ENCODE measurements at regions not wholly inside any gene's neighbourhood (a gene's known extent, or its start where the extent isn't known, plus 50 kb on each side); places are given as distances from the start of the nearest gene placed in this dataset.

- POLR2A ChIA-PET: no interaction called here
Observed at GRCh38 chr2:118584877-118585276, 262.6 kb downstream of the EN1 start.

GRCh38 chr2:118584062-118584749 lies 263.2 kb downstream of the EN1 start:
- Histone ChIP-seq H3K9me2 (no peaks in the 10 kb centered on the region), H3K4me1 (ENCODE audit: control insufficient read depth in 1 of 2, insufficient read depth in 2 of 2, low read depth in 1 of 2, low read length in 1 of 2) (no peaks in the 10 kb centered on the region), H3F3A (replicated peaks; ENCODE audit: insufficient read depth) (no peaks in the 10 kb centered on the region), H3K4me2 (no peak overlapping the region), H3K4me3 (ENCODE audit: low read depth in 2 of 2, low read length in 1 of 2) (no peak overlapping the region), H3K79me2 (ENCODE audit: insufficient read depth) (no peaks in the 10 kb centered on the region), H2AFZ (ENCODE audit: low read depth) (no peak overlapping the region), H3K36me3 (replicated peaks in 1 of 2; ENCODE audit: control insufficient read depth in 1 of 2, insufficient read depth in 2 of 2, low read length in 1 of 2) (no peaks in the 10 kb centered on the region), H3K27me3 (ENCODE audit: insufficient read depth) (no peaks in the 10 kb centered on the region), H3K9me3 (no peaks in the 10 kb centered on the region), H4K20me1 (ENCODE audit: insufficient read depth) (no peaks in the 10 kb centered on the region), H3K9ac (no peak overlapping the region), H3K27ac (ENCODE audit: low read depth in 2 of 2, low read length in 1 of 2) (no peak overlapping the region)
- 28% methylated on average over 4 of the region's 4 CpGs for WGBS (ENCODE audit: low lambda C conversion rate)
- CTCF ChIA-PET: no interaction called here
- no peak for DNase-seq
- POLR2A ChIA-PET: no interaction called here
- no peak for TF ChIP-seq ZBTB33 (IDR thresholded peaks at IDR 0.05; ENCODE audit: borderline replicate concordance, low read depth)
- TF ChIP-seq, protein P1, sequence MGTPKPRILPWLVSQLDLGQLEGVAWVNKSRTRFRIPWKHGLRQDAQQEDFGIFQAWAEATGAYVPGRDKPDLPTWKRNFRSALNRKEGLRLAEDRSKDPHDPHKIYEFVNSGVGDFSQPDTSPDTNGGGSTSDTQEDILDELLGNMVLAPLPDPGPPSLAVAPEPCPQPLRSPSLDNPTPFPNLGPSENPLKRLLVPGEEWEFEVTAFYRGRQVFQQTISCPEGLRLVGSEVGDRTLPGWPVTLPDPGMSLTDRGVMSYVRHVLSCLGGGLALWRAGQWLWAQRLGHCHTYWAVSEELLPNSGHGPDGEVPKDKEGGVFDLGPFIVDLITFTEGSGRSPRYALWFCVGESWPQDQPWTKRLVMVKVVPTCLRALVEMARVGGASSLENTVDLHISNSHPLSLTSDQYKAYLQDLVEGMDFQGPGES (IDR thresholded peaks at IDR 0.05; ENCODE audit: low read depth, low read length): no peak
- no peak for TF ChIP-seq PBX3 (IDR thresholded peaks at IDR 0.05)
- TF ChIP-seq TCF12 (IDR thresholded peaks at IDR 0.05): no peak
- TF ChIP-seq NFIC (IDR thresholded peaks at IDR 0.05; ENCODE audit: borderline replicate concordance): no peak
- TF ChIP-seq MXI1 (IDR thresholded peaks at IDR 0.05; ENCODE audit: low read depth, low read length): no peak
- TF ChIP-seq NRF1 (IDR thresholded peaks at IDR 0.05; ENCODE audit: low read depth, low read length): no peak
- TF ChIP-seq USF2 (IDR thresholded peaks at IDR 0.05; ENCODE audit: borderline replicate concordance, low read depth, low read length): no peak
- no peak for TF ChIP-seq FOXJ3 (CRISPR knock-in tag; IDR thresholded peaks at IDR 0.05)

More at GRCh38 chr2:118584877-118585276, 262.6 kb downstream of the EN1 start:
- no peaks in the 10 kb centered on the region for H3K36me3 ChIP-seq (replicated peaks in 1 of 2; ENCODE audit: control insufficient read depth in 1 of 2, insufficient read depth in 2 of 2, low read length in 1 of 2)
- H3K9ac ChIP-seq: no peak overlapping the region
- no peak overlapping the region for H3K4me3 ChIP-seq (ENCODE audit: low read depth in 2 of 2, low read length in 1 of 2)
- no peaks in the 10 kb centered on the region for H3K4me1 ChIP-seq (ENCODE audit: control insufficient read depth in 1 of 2, insufficient read depth in 2 of 2, low read depth in 1 of 2, low read length in 1 of 2)
- H3K9me2 ChIP-seq: no peaks in the 10 kb centered on the region
- TF ChIP-seq USF2 (IDR thresholded peaks at IDR 0.05; ENCODE audit: borderline replicate concordance, low read depth, low read length) (no peak), FOSL2 (IDR thresholded peaks at IDR 0.05; ENCODE audit: borderline replicate concordance, low read depth) (no peak), NFIC (IDR thresholded peaks at IDR 0.05; ENCODE audit: borderline replicate concordance) (no peak), SIN3A (IDR thresholded peaks at IDR 0.05; ENCODE audit: borderline replicate concordance, low read depth, low read length) (no peak), TAF1 (IDR thresholded peaks at IDR 0.05; ENCODE audit: borderline replicate concordance, low read depth, low read length) (no peak), MXI1 (IDR thresholded peaks at IDR 0.05; ENCODE audit: low read depth, low read length) (no peak), CHD2 (IDR thresholded peaks at IDR 0.05; ENCODE audit: low read length, partially characterized antibody) (no peak), NRF1 (IDR thresholded peaks at IDR 0.05; ENCODE audit: low read depth, low read length) (no peak)
- TF ChIP-seq, protein P2, sequence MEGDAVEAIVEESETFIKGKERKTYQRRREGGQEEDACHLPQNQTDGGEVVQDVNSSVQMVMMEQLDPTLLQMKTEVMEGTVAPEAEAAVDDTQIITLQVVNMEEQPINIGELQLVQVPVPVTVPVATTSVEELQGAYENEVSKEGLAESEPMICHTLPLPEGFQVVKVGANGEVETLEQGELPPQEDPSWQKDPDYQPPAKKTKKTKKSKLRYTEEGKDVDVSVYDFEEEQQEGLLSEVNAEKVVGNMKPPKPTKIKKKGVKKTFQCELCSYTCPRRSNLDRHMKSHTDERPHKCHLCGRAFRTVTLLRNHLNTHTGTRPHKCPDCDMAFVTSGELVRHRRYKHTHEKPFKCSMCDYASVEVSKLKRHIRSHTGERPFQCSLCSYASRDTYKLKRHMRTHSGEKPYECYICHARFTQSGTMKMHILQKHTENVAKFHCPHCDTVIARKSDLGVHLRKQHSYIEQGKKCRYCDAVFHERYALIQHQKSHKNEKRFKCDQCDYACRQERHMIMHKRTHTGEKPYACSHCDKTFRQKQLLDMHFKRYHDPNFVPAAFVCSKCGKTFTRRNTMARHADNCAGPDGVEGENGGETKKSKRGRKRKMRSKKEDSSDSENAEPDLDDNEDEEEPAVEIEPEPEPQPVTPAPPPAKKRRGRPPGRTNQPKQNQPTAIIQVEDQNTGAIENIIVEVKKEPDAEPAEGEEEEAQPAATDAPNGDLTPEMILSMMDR (IDR thresholded peaks at IDR 0.05): no peak
- TF ChIP-seq, protein P3, sequence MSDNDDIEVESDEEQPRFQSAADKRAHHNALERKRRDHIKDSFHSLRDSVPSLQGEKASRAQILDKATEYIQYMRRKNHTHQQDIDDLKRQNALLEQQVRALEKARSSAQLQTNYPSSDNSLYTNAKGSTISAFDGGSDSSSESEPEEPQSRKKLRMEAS (IDR thresholded peaks at IDR 0.05; ENCODE audit: low read depth): no peak
- no peaks in the 10 kb centered on the region for H3F3A ChIP-seq (replicated peaks; ENCODE audit: insufficient read depth)
- CTCF ChIA-PET: no interaction called here
- H3K79me2 ChIP-seq (ENCODE audit: insufficient read depth): no peaks in the 10 kb centered on the region
- no peak overlapping the region for H2AFZ ChIP-seq (ENCODE audit: low read depth)
- H4K20me1 ChIP-seq (ENCODE audit: insufficient read depth): no peaks in the 10 kb centered on the region
- H3K9me3 ChIP-seq: no peaks in the 10 kb centered on the region
- DNase-seq: no peak
- H3K27me3 ChIP-seq (ENCODE audit: insufficient read depth): no peaks in the 10 kb centered on the region
- no peak overlapping the region for H3K27ac ChIP-seq (ENCODE audit: low read depth in 2 of 2, low read length in 1 of 2)
- WGBS (ENCODE audit: low lambda C conversion rate): 36% methylated on average over 6 of the region's 6 CpGs
- H3K4me2 ChIP-seq: no peak overlapping the region
